A673 (cell line): ENCODE measurements at regions not wholly inside any gene's neighbourhood (a gene's known extent, or its start where the extent isn't known, plus 50 kb on each side); places are given as distances from the start of the nearest gene placed in this dataset.

Source experiments
- BruUV-seq: library from RNA; stranded (reverse); fragments of 400-500 nt; replicated peaks from 2 replicates; lab custom pipeline; 2021; lab: Mats Ljungman, UMichigan
- CTCF ChIA-PET: fragments of 300-600 bp; sonication (Branson Sonifier 250); formaldehyde crosslinking; loops from one replicate; lab custom pipeline; 2022; ENCODE audit warnings: antibody characterized with exemption; lab: Charles Lee
- POLR2A ChIA-PET: fragments of 300-600 bp; sonication (Branson Sonifier 250); formaldehyde crosslinking; loops from one replicate; lab custom pipeline; 2022; ENCODE audit warnings: antibody characterized with exemption; ENCODE audit not compliant: low non-redundant PET; lab: Charles Lee
- DNase-seq: peaks from one replicate; pipeline ENCODE4 v3.0.0-alpha.2; 2015; ENCODE audit warnings: low spot score
- H3K27ac ChIP-seq: fragments of 200-600 bp; sonication (generic); 2 replicates; pipeline ENCODE4 v1.5.1; 2016; ENCODE audit warnings: mixed run types, low read depth, mild to moderate bottlenecking, mixed read lengths, antibody characterized with exemption, low read length; ENCODE audit not compliant: poor library complexity, severe bottlenecking
- H3K27me3 ChIP-seq: fragments of 200-600 bp; sonication (generic); replicated peaks from 2 replicates; pipeline ENCODE4 v1.6.1; 2017; ENCODE audit warnings: mixed run types, low read depth, mild to moderate bottlenecking, mixed read lengths, antibody characterized with exemption, low read length; ENCODE audit not compliant: insufficient read depth, poor library complexity
- H3K36me3 ChIP-seq: fragments of 200-600 bp; sonication (generic); 2 replicates; pipeline ENCODE4 v1.6.1; 2016; ENCODE audit warnings: mixed run types, mild to moderate bottlenecking, mixed read lengths, antibody characterized with exemption, low read length; ENCODE audit not compliant: insufficient read depth, poor library complexity, severe bottlenecking
- H3K4me1 ChIP-seq: fragments of 200-600 bp; sonication (generic); 2 replicates; pipeline ENCODE4 v1.6.1; 2017; ENCODE audit warnings: mixed run types, mild to moderate bottlenecking, mixed read lengths, antibody characterized with exemption, low read length; ENCODE audit not compliant: insufficient read depth, poor library complexity, severe bottlenecking
- H3K4me3 ChIP-seq: fragments of 200-600 bp; sonication (generic); 2 replicates; pipeline ENCODE4 v1.5.1; 2016; ENCODE audit warnings: low read depth, mixed run types, mild to moderate bottlenecking, mixed read lengths, low read length; ENCODE audit not compliant: poor library complexity, severe bottlenecking
- H3K9me3 ChIP-seq: fragments of 200-600 bp; sonication (generic); 2 replicates; pipeline ENCODE4 v1.6.1; 2016; ENCODE audit warnings: mixed run types, low read depth, mild to moderate bottlenecking, mixed read lengths, antibody characterized with exemption, low read length; ENCODE audit not compliant: poor library complexity, severe bottlenecking
- EZH2 ChIP-seq: fragments of 200-600 bp; sonication (generic); IDR thresholded peaks from 2 replicates; pipeline ENCODE4 v1.6.1; 2017; ENCODE audit warnings: borderline replicate concordance, low read depth, mild to moderate bottlenecking, mixed read lengths, antibody characterized with exemption, low read length; ENCODE audit not compliant: poor library complexity, severe bottlenecking
- intact Hi-C: fragments of 100-400 bp; cut with micrococcal nuclease; formaldehyde crosslinking; loops from one replicate; pipeline ENCODE4 v1.10.0; 2022; ENCODE audit not compliant: unreplicated experiment
- TF ChIP-seq, protein P1 (sequence below): fragments of 300-800, 200-600 bp; sonication (generic); conservative IDR thresholded peaks from 2 replicates; pipeline ENCODE4 v1.5.1; 2017; ENCODE audit warnings: low read depth, mild to moderate bottlenecking, antibody characterized with exemption, low read length, moderate library complexity, mixed read lengths

DNA sequence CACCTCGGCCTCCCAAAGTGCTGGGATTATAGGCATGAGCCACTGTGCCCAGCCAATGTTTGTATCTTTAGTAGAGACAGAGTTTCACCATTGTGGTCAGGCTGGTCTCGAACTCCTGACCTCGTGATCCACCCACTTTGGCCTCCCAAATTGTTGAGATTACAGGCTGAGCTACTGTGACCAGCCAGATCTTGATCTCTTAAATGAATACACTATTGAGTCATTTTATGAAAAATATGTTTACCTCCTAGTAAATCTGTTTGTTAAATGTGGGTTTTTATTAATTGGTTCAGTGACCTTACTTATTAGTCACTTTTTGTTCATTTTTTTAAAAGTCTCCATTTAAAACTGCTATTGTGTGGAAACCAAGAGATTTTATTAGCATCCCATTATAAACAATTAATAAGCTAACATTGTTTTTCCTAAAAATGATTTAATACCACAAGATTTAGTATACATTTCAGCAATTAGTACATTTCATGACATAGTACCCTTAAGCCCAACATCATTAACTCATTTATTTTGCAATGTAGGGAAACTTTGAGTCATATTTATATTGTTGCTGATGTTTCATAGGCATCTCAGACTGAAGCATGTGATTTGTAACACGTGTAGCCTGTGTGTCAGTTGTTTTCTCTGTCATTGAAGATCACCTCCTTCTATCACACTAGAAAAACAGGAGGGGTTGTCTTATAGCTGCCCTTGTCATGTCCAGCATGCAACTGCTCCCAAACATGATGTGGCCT, 261.2 kb downstream of the TAF11L14 start:
- DNase-seq: no peak
- H3K4me1 ChIP-seq: peaks cover 1% of the 10 kb centered on the region
- intact Hi-C loops: no loop called here
- H3K36me3 ChIP-seq: no peaks in the 10 kb centered on the region
- no peak overlapping the region for H3K27ac ChIP-seq
- no peak for TF ChIP-seq EZH2
- POLR2A ChIA-PET: interaction anchor here (0.7 kb wide), 1 partner anchor 75 kb away, joined by 3 read pairs; no protein-coding TSS in a partner anchor
- no peaks in the 10 kb centered on the region for H3K27me3 ChIP-seq
- CTCF ChIA-PET: no interaction called here
- no peak overlapping the region for H3K4me3 ChIP-seq
- no peaks in the 10 kb centered on the region for H3K9me3 ChIP-seq
- BruUV-seq: no TSS peak

DNA sequence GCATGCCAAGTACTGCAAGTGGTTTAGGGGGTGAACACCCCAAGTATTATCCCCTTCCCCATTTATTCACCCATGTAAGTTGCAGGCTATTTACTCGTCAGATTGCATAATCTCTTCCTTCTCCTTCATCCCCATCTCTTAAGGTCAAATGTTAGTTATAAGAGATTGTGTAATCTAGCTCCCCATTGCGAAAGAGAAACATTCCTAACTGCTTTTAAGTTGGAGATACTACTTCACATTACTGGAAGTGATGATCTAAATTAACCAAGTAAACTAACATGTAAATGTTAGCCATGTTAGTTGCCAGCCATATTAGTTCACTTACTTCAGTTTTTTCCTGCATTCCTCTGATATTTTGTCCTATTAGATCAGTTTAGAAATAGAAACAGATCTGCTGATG, 262.3 kb downstream of the TAF11L14 start:
- BruUV-seq: no TSS peak
- Histone ChIP-seq H3K36me3 (no peaks in the 10 kb centered on the region), H3K9me3 (no peaks in the 10 kb centered on the region), H3K4me3 (no peak overlapping the region), H3K27ac (no peak overlapping the region), H3K4me1 (no peaks in the 10 kb centered on the region), H3K27me3 (no peaks in the 10 kb centered on the region)
- DNase-seq: no peak
- TF ChIP-seq, protein P1, sequence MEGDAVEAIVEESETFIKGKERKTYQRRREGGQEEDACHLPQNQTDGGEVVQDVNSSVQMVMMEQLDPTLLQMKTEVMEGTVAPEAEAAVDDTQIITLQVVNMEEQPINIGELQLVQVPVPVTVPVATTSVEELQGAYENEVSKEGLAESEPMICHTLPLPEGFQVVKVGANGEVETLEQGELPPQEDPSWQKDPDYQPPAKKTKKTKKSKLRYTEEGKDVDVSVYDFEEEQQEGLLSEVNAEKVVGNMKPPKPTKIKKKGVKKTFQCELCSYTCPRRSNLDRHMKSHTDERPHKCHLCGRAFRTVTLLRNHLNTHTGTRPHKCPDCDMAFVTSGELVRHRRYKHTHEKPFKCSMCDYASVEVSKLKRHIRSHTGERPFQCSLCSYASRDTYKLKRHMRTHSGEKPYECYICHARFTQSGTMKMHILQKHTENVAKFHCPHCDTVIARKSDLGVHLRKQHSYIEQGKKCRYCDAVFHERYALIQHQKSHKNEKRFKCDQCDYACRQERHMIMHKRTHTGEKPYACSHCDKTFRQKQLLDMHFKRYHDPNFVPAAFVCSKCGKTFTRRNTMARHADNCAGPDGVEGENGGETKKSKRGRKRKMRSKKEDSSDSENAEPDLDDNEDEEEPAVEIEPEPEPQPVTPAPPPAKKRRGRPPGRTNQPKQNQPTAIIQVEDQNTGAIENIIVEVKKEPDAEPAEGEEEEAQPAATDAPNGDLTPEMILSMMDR: no peak
- ChIA-PET POLR2A (interaction anchor here (0.7 kb wide), 1 partner anchor 58 kb away, joined by 7 read pairs; no protein-coding TSS in a partner anchor), CTCF (no interaction called here)
- intact Hi-C loops: no loop called here

DNA sequence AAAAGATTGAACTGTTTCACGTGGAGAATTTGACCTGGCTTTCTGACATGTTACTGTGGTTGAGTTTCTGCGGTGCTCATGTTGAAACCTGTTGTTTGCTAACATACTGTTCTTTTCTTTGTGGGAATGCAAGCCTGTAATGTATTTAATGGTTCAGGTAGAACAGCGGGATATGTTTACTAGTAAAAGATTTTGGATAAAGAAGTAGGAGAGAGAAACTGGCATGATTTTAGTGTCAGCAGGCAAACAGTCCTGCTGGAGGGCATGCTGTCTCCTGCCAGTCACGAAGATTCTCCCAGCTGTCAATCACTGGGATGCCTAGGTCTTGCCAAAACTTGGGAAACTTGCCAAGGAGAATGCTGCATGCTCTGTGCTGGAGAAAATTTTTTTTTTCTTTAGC, 263.5 kb downstream of the TAF11L14 start:
- intact Hi-C loops: no loop called here
- no peaks in the 10 kb centered on the region for H3K9me3 ChIP-seq
- no peak overlapping the region for H3K27ac ChIP-seq
- peak; percentile 59 for DNase-seq
- TF ChIP-seq, protein P1: no peak
- no peak for TF ChIP-seq EZH2
- H3K4me1 ChIP-seq: no peaks in the 10 kb centered on the region
- H3K27me3 ChIP-seq: no peaks in the 10 kb centered on the region
- BruUV-seq: no TSS peak
- no peak overlapping the region for H3K4me3 ChIP-seq
- ChIA-PET CTCF (no interaction called here), POLR2A (no interaction called here)
- H3K36me3 ChIP-seq: no peaks in the 10 kb centered on the region

DNA sequence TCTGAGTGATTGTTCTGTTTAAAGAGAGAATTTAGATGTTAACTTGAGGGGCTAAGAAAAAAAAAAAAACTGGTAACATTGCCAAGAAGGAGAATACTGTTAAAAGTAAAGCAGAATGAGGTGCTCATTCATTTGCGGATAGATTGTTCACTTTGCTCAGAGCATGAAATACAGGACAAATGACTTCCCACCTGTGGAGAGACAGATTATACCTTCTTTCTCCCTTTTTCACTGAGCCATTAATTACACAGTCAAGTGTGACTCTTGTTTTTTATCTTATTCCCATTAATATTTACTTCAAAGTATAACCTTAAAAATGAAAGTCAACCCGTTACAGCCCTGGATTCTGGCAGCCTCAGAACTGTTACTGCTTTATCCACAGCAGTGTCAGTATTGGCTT, 264.5 kb downstream of the TAF11L14 start:
- no peak for DNase-seq
- BruUV-seq: no TSS peak
- Histone ChIP-seq H3K27me3 (no peaks in the 10 kb centered on the region), H3K36me3 (no peaks in the 10 kb centered on the region), H3K4me3 (no peak overlapping the region), H3K4me1 (no peaks in the 10 kb centered on the region), H3K27ac (no peak overlapping the region), H3K9me3 (no peaks in the 10 kb centered on the region)
- TF ChIP-seq, protein P1: no peak
- TF ChIP-seq EZH2: no peak
- CTCF ChIA-PET: no interaction called here
- POLR2A ChIA-PET: no interaction called here
- intact Hi-C loops: no loop called here
